Osteoblast (primary cell): ENCODE measurements at regions not wholly inside any gene's neighbourhood (a gene's known extent, or its start where the extent isn't known, plus 50 kb on each side); places are given as distances from the start of the nearest gene placed in this dataset.

Experiments
- DNase-seq: peaks from one replicate; pipeline ENCODE4 v3.0.0; 2011; ENCODE audit warnings: low spot score, mixed read lengths; ENCODE audit not compliant: insufficient read length; ENCODE audit errors: missing footprints
- H2AFZ ChIP-seq: 2 replicates; pipeline ENCODE4 v1.6.0; 2011; ENCODE audit warnings: mild to moderate bottlenecking, low read length
- H3K27ac ChIP-seq: 2 replicates; pipeline ENCODE4 v1.5.1; 2011; ENCODE audit warnings: mild to moderate bottlenecking, low read depth, low read length, moderate library complexity
- H3K27me3 ChIP-seq: 2 replicates; pipeline ENCODE4 v1.6.0; 2012; ENCODE audit warnings: mild to moderate bottlenecking, control low read depth, inconsistent platforms, low read length, moderate library complexity; ENCODE audit not compliant: insufficient read depth
- H3K36me3 ChIP-seq: 2 replicates; pipeline ENCODE4 v1.5.1; 2011; ENCODE audit warnings: mild to moderate bottlenecking, low read length, control low read depth, moderate library complexity; ENCODE audit not compliant: insufficient read depth
- H3K4me1 ChIP-seq: 2 replicates; pipeline ENCODE4 v1.5.1; 2011; ENCODE audit warnings: mild to moderate bottlenecking, low read length, control low read depth, moderate library complexity; ENCODE audit not compliant: insufficient read depth
- H3K4me2 ChIP-seq: 2 replicates; pipeline ENCODE4 v1.6.0; 2011; ENCODE audit warnings: mild to moderate bottlenecking, low read length; ENCODE audit not compliant: insufficient read depth
- H3K4me3 ChIP-seq: fragments of 200-600 bp; sonication (generic); 3 replicates; pipeline ENCODE4 v1.5.1; 2012; ENCODE audit warnings: mild to moderate bottlenecking, low read length, inconsistent platforms; ENCODE audit not compliant: insufficient read depth
- H3K79me2 ChIP-seq: 2 replicates; pipeline ENCODE4 v1.6.0; 2012; ENCODE audit warnings: mild to moderate bottlenecking, low read length, control low read depth, inconsistent platforms; ENCODE audit not compliant: insufficient read depth
- H3K9me3 ChIP-seq: 2 replicates; pipeline ENCODE4 v1.5.1; 2011; ENCODE audit warnings: low read depth, low read length, control low read depth
- H4K20me1 ChIP-seq: 2 replicates; pipeline ENCODE4 v1.6.0; 2012; ENCODE audit warnings: mild to moderate bottlenecking, low read length, control low read depth; ENCODE audit not compliant: insufficient read depth
- TF ChIP-seq, protein P1 (sequence below): IDR thresholded peaks from 2 replicates; pipeline ENCODE4 v1.5.1; 2011; ENCODE audit warnings: mild to moderate bottlenecking, low read depth, low read length, moderate library complexity; ENCODE audit errors: extremely low read depth

DNA sequence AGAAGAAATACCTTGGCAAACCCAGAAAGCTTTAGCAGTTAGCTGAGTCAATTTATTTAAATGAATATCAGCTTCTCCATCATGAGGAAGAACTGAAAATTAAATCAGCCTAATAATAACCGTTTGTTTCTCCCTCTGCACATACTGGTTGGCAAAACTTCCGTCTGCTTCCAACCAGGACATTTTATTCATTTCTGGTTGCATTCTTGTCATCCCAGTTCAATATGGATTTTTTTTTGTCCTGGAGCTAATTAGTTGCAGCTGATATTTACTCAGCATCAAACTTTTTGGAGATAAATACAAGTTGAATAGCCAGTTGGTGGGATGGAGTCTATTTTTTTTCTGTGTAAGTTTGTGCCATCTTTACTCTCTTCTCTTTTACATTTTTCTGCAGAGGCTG, 126.5 kb upstream of the GDNF start:
- no peak for DNase-seq
- H3K27me3 ChIP-seq, result peaks cover 31% of the 10 kb centered on the region
- no peak overlapping the region for H3K4me3 ChIP-seq
- H4K20me1 ChIP-seq, result no peaks in the 10 kb centered on the region
- H3K36me3 ChIP-seq, result no peaks in the 10 kb centered on the region
- no peak overlapping the region for H3K27ac ChIP-seq
- H3K4me2 ChIP-seq, result no peak overlapping the region
- no peak overlapping the region for H2AFZ ChIP-seq
- no peaks in the 10 kb centered on the region for H3K79me2 ChIP-seq
- no peaks in the 10 kb centered on the region for H3K4me1 ChIP-seq
- TF ChIP-seq, protein P1, sequence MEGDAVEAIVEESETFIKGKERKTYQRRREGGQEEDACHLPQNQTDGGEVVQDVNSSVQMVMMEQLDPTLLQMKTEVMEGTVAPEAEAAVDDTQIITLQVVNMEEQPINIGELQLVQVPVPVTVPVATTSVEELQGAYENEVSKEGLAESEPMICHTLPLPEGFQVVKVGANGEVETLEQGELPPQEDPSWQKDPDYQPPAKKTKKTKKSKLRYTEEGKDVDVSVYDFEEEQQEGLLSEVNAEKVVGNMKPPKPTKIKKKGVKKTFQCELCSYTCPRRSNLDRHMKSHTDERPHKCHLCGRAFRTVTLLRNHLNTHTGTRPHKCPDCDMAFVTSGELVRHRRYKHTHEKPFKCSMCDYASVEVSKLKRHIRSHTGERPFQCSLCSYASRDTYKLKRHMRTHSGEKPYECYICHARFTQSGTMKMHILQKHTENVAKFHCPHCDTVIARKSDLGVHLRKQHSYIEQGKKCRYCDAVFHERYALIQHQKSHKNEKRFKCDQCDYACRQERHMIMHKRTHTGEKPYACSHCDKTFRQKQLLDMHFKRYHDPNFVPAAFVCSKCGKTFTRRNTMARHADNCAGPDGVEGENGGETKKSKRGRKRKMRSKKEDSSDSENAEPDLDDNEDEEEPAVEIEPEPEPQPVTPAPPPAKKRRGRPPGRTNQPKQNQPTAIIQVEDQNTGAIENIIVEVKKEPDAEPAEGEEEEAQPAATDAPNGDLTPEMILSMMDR, result no peak
- H3K9me3 ChIP-seq, result no peaks in the 10 kb centered on the region

DNA sequence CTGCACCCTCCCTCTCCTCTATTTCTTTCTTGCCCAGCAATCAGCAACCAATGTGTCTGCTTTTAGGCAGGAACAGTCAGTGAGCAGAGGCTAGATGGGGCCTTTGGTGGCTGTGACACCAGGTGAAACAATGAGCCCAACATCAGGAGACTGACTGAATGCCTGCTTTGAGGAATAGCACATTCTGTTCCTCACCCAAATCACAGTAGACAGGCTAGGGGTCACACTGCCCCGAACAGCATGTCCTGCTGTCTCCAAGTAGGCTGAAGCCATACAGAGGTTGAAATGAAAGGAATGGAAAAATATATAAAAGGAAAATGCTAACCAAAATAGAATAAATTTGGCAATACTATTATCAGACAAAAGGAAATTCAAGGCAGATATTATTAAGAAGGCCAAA, 122.5 kb upstream of the GDNF start:
- Histone ChIP-seq H2AFZ (no peak overlapping the region), H4K20me1 (no peaks in the 10 kb centered on the region), H3K4me3 (no peak overlapping the region), H3K79me2 (no peaks in the 10 kb centered on the region), H3K27me3 (peaks cover 13% of the 10 kb centered on the region), H3K36me3 (no peaks in the 10 kb centered on the region), H3K4me2 (no peak overlapping the region), H3K4me1 (no peaks in the 10 kb centered on the region), H3K9me3 (peaks cover 2% of the 10 kb centered on the region), H3K27ac (no peak overlapping the region)
- TF ChIP-seq, protein P1, result no peak
- no peak for DNase-seq

DNA sequence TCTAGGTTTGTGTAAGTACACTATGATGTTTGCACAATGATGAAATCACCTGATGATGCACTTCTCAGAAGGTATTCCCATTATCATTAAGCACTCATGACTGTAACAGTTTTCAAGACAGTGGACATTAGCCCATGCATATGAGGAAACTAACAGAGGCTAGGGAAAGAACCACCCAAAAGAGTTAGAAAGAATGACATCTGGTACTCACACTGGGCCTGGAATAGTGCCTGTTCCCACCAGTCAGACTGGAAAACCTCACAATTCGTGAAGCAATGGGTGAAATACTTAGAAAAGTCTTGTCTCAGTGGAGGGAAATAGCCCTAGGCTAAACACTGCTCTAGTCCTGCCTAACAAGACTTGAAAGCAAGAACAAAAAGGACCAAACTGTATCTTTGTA, 117.4 kb upstream of the GDNF start:
- TF ChIP-seq, protein P1, result no peak
- Histone ChIP-seq H3K4me1 (no peaks in the 10 kb centered on the region), H3K27me3 (peaks cover 5% of the 10 kb centered on the region), H3K4me2 (no peak overlapping the region), H4K20me1 (no peaks in the 10 kb centered on the region), H3K79me2 (no peaks in the 10 kb centered on the region), H3K9me3 (peaks cover 2% of the 10 kb centered on the region), H3K4me3 (no peak overlapping the region), H2AFZ (no peak overlapping the region), H3K36me3 (no peaks in the 10 kb centered on the region), H3K27ac (no peak overlapping the region)
- DNase-seq, result no peak

DNA sequence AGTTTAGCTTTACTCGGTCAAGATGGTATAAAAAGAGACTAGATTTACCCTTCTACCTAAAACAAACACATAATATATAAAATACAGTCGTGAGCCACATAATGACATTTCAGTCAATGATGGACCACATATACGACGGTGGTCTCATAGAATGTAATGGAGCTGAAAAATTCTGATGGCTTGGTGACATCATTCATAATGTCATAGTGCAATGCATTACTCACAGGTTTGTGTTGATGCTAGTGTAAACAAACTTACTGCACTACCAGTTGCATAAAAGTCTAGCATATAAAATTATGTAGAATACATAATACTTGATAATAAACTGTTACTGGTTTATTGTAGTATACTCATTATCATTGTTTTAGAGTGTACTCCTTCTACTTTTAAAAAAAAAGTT, 115.9 kb upstream of the GDNF start:
- no peaks in the 10 kb centered on the region for H3K36me3 ChIP-seq
- H3K9me3 ChIP-seq, result peaks cover 2% of the 10 kb centered on the region
- TF ChIP-seq, protein P1, result no peak
- peaks cover 8% of the 10 kb centered on the region for H3K27me3 ChIP-seq
- H3K27ac ChIP-seq, result no peak overlapping the region
- no peak overlapping the region for H3K4me3 ChIP-seq
- DNase-seq, result no peak
- no peak overlapping the region for H2AFZ ChIP-seq
- H4K20me1 ChIP-seq, result no peaks in the 10 kb centered on the region
- H3K79me2 ChIP-seq, result no peaks in the 10 kb centered on the region
- H3K4me2 ChIP-seq, result no peak overlapping the region
- H3K4me1 ChIP-seq, result no peaks in the 10 kb centered on the region
